Choroid plexus epithelial cell (primary cell): ENCODE measurements at regions not wholly inside any gene's neighbourhood (a gene's known extent, or its start where the extent isn't known, plus 50 kb on each side); places are given as distances from the start of the nearest gene placed in this dataset.

Experiments used
- DNase-seq: peaks from one replicate; pipeline ENCODE4 v3.0.0-alpha.2; 2010; ENCODE audit warnings: low read depth
- H3K4me3 ChIP-seq: 2 replicates; pipeline ENCODE4 v1.5.1; 2011; ENCODE audit warnings: low read depth, mild to moderate bottlenecking, control low read depth, low read length, moderate library complexity
- CTCF ChIP-seq: conservative IDR thresholded peaks from 2 replicates; pipeline ENCODE4 v1.5.1; 2011; ENCODE audit warnings: low read depth, mild to moderate bottlenecking, control low read depth, inconsistent platforms, low read length, moderate library complexity

GRCh38 chr3:159685801-159686200 is 302.8 kb upstream of the IL12A start:
- TF ChIP-seq CTCF, result no peak
- DNase-seq, result peak; percentile 8
- H3K4me3 ChIP-seq, result no peak overlapping the region

DNA sequence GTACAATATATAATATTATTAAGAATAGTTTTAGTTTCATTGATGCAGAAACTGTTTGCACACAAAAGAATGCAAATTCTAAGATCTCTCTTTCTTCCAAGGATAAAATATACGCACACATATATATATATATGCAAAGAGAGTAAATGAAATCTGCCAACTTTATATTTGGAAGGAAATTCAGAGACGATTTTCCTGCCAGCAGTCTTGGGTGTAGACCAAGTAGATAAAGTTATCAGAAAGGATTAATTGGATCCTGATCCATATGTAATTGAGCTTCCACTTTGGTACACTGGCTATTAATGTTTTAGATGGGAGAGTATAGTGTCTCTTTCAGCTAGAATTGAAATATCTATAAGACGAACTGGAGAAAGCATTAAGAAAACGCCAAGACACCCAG is 295.4 kb upstream of the IL12A start:
- no peak for DNase-seq
- no peak overlapping the region for H3K4me3 ChIP-seq
- TF ChIP-seq CTCF, result no peak

- no peak overlapping the region for H3K4me3 ChIP-seq
- TF ChIP-seq CTCF, result no peak
- DNase-seq, result peak; percentile 96
Measured at GRCh38 chr3:159711560-159712333, 276.9 kb upstream of the IL12A start.

GRCh38 chr3:159721324-159721723 is 267.3 kb upstream of the IL12A start:
- no peak for TF ChIP-seq CTCF
- no peak for DNase-seq
- no peak overlapping the region for H3K4me3 ChIP-seq

DNA sequence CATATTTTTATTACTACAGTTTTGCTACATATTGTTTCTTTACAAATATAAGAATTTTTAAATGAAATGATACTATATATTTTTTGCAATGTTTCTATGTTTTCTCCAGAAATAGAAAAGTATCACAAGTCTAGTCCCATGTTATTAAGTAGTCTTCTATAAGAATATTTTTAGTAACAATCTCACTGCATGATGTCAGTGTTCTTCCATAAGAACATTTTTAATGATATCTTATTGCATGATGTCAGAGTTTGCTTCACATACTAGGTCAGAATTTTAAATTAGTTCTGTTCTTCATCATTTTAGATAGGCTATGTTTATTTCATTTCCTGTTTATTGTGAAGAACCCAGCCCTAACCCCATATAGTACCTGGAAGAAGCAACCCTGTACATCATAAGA is 265.3 kb upstream of the IL12A start:
- no peak for DNase-seq
- TF ChIP-seq CTCF, result no peak
- H3K4me3 ChIP-seq, result no peak overlapping the region

DNA sequence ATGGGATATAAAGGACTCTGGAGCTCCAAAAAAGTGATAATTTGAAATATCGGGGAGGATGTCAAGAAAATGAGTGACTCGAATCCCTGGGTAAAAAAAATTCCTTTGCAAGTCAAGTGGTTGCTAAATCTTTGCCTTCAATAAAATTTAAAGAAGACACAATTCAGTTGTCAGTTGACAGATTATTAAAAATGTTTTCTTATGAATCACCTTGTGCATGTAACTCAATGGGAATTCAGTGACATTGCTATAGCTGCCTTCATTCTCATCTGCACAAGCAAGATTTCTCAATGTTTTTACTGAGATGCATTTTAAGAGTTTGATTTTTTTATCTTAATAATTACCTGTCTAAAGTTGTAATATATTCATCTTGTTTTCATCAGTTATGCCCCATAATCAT is 264.0 kb upstream of the IL12A start:
- DNase-seq, result peak; percentile 36
- no peak overlapping the region for H3K4me3 ChIP-seq
- TF ChIP-seq CTCF, result no peak

DNA sequence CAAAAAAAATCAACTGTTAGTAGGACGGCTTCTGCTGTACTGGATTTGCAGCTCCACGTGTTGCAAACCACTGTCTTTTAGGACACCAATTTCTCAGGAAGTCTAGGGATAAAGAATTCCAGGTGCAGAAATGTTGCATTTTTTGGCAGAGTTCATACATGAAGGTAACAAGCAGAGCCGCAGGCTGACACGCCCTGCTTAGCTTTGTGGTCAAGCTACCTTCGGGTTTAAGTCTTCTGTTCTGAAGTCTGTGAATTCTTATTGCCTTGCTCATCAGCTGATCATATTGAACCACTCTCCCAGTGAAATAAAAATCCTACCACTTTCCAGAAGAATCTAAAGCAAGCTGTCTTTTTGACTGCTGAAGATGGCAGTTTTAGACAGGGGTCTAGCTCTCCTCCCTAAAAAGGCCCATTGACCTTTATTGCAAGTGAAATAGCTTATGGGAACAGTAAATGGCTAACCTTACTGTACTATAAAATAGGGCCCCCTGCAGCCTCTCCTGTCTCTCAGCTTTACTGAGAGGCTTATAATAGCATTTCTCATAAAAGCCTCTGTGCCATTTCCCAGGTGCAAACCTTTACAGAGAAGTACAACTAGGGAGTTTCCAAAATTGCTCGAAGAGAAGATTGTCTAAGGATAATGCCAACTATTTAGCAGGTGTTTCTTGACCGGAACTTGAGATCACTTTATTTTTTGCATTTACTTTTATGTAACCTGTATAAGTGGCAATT is 262.2 kb upstream of the IL12A start:
- no peak for TF ChIP-seq CTCF
- no peak overlapping the region for H3K4me3 ChIP-seq
- peak; percentile 54 for DNase-seq
